NB4 (cell line): ENCODE measurements at regions not wholly inside any gene's neighbourhood (a gene's known extent, or its start where the extent isn't known, plus 50 kb on each side); places are given as distances from the start of the nearest gene placed in this dataset.

Experiments
- DNase-seq: peaks from one replicate; pipeline ENCODE4 v3.0.0; 2010; ENCODE audit warnings: low read depth
- H3K4me3 ChIP-seq: one replicate; pipeline ENCODE4 v1.5.1; 2011; ENCODE audit warnings: mild to moderate bottlenecking, low read depth, low read length, moderate library complexity
- MYC ChIP-seq: IDR thresholded peaks from 2 replicates; pipeline ENCODE4 v1.6.1; 2011; ENCODE audit warnings: low read depth, low read length
- POLR2A ChIP-seq: IDR thresholded peaks from 2 replicates; pipeline ENCODE4 v1.6.1; 2011; ENCODE audit warnings: mild to moderate bottlenecking; ENCODE audit not compliant: insufficient read length; ENCODE audit errors: extremely low read depth
- TF ChIP-seq, protein P1 (sequence below): IDR thresholded peaks from one replicate; pipeline ENCODE4 v1.5.1; 2012; ENCODE audit warnings: low read depth, low read length
- TF ChIP-seq, protein P2 (sequence below): IDR thresholded peaks from 2 replicates; pipeline ENCODE4 v1.6.1; 2011; ENCODE audit warnings: low read depth, low read length

DNA sequence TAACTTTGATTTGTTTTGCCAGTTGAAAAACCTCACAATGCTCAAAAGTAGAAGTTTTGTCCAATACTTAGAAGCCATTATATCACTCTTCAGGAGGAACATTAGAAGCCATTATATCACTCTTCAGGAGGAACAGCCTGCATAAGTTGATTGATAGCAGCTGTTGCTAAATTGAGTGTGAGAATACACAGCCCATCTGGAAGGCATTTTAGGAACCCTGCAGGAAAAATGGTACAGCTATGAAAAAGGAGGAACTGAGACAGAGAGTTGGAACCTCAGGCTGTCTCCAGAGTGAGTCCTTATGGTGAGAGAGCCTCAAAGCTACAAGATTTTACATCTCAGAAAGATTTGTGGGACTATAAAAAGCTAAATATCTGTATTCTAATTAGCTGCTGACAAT lies 207.0 kb downstream of the MYRFL start:
- no peak for DNase-seq
- no peak overlapping the region for H3K4me3 ChIP-seq
- TF ChIP-seq, protein P1, sequence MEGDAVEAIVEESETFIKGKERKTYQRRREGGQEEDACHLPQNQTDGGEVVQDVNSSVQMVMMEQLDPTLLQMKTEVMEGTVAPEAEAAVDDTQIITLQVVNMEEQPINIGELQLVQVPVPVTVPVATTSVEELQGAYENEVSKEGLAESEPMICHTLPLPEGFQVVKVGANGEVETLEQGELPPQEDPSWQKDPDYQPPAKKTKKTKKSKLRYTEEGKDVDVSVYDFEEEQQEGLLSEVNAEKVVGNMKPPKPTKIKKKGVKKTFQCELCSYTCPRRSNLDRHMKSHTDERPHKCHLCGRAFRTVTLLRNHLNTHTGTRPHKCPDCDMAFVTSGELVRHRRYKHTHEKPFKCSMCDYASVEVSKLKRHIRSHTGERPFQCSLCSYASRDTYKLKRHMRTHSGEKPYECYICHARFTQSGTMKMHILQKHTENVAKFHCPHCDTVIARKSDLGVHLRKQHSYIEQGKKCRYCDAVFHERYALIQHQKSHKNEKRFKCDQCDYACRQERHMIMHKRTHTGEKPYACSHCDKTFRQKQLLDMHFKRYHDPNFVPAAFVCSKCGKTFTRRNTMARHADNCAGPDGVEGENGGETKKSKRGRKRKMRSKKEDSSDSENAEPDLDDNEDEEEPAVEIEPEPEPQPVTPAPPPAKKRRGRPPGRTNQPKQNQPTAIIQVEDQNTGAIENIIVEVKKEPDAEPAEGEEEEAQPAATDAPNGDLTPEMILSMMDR = no peak
- TF ChIP-seq MYC = no peak
- no peak for TF ChIP-seq POLR2A
- TF ChIP-seq, protein P2, sequence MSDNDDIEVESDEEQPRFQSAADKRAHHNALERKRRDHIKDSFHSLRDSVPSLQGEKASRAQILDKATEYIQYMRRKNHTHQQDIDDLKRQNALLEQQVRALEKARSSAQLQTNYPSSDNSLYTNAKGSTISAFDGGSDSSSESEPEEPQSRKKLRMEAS = no peak

DNA sequence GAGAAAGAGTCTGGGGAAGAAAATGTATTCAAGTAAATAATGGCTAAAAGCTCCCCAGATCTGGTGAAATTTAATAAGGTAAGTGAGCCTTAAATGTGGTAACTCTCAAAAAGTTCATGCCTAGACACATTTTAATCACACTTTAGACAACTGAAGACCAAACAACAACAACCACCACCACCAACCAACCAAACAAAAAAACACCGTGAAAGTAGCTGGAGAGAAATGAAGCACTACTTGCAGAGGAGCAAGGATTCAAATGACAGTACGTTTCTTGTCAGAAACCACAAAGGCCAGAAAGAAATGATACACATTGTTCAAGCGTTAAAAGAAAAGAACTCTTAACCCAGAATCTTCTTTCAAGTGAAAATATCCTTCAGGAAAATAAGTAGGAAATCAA lies 208.3 kb downstream of the MYRFL start:
- H3K4me3 ChIP-seq = no peak overlapping the region
- DNase-seq = no peak
- TF ChIP-seq, protein P1 = no peak
- TF ChIP-seq MYC (no peak), POLR2A (no peak)
- TF ChIP-seq, protein P2 = no peak

DNA sequence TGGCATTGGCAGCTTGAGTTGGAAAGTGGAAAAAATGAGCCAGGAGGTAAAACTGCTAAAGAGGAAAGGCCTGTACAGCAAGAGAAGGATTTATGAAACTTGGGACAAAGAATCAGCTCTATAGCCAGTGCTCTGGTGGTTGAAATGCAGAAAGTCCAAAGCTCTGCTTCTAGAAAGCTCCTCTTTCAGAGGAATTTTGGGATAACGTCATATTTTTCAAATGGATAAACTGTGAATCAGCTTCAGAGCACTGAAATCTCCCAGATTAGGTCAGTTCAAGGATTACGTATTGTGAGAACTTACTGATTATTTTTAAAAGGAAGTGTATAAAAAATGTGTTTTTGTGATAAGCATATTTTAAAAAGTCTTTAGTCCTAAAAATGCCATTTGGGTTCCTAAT lies 203.1 kb upstream of the CNOT2 start:
- TF ChIP-seq MYC (no peak), POLR2A (no peak)
- TF ChIP-seq, protein P2 = no peak
- TF ChIP-seq, protein P1 = no peak
- no peak overlapping the region for H3K4me3 ChIP-seq
- DNase-seq = no peak

DNA sequence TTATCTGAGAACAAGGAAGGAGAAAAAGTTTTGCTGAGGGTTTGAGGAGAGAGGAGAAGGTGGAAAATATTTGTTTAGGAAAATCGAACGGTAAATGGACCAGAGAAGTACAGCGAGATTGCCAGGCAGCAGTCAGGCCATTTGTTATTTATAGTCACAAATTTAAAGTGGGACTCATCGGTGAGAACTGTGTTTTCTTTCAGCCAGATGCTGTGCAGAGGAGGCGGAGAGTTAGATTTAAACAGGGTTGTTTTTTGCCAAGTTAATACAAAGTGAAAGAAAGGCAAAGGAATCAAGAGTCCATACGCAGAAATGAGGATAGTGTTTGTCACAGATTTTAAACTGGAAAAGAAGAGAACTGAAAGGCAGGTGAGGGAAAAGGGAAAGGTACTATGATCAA lies 200.6 kb upstream of the CNOT2 start:
- no peak for DNase-seq
- TF ChIP-seq, protein P1 = no peak
- no peak for TF ChIP-seq POLR2A

DNA sequence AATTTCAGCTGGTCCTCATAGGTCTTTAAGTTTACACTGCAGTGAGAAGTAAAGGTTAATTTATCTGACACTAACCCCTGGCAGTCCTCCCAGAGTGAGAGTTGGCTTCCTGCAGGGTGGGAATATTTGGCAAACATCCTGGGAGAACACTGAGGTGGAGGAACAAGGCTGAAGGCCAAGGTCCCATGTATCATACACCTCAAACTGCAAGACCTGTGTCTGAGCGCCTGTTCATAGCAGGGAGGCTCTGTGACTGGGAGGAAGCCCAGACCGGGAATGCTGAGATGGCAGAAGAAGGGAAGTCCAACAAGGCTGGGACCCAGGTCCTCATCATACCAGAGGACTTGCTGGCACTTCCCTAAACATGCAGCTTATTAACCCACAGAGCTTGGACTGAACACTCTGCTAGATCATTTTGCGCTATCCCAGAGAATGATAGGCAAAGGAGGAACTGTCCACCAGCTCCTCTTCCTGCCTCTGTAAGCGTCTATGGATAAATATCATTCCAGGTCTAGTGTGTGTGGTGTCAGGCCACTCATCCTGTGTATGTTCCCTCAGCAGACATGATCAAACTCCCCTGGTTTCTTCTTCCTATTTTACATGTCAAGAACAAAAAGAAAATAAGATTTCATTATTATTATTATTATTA lies 199.6 kb upstream of the CNOT2 start:
- no peak for TF ChIP-seq MYC
- TF ChIP-seq, protein P1 = no peak
- TF ChIP-seq, protein P2 = no peak
- TF ChIP-seq POLR2A = no peak
- no peak for DNase-seq
- H3K4me3 ChIP-seq = no peak overlapping the region

More for the DNA sequence above, 200.6 kb upstream of the CNOT2 start:
- H3K4me3 ChIP-seq = no peak overlapping the region

DNA sequence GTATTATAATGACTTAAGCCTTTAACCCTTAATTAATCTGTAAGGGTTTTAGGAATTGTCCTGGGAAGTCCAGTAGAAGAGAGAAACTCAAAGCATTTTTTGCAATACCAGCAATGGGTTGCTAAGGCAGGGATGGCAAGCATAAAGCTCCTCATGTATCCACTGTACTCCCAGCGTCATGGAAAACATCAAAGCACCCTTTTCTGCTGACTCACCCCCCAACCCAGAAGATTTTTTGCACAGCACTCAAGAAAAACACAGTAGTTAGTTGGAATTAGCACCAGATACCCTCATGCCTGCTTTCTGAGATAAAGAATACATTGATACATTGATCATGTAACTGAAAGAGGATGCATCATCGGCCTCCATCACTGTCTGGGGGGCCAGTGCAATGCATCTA lies 199.1 kb upstream of the CNOT2 start:
- no peak overlapping the region for H3K4me3 ChIP-seq
- TF ChIP-seq, protein P1 = no peak
- TF ChIP-seq, protein P2 = no peak
- no peak for TF ChIP-seq MYC
- no peak for TF ChIP-seq POLR2A
- no peak for DNase-seq
